Hindlimb muscle (tissue), 1 donor: ENCODE measurements at regions not wholly inside any gene's neighbourhood (a gene's known extent, or its start where the extent isn't known, plus 50 kb on each side); places are given as distances from the start of the nearest gene placed in this dataset.
"Not testable (repeated sequence)": the region's sequence is repeated elsewhere in the genome, so short reads cannot be mapped to it uniquely, and the experiment has no call there.

Source experiments
- DNase-seq: peaks from one replicate; pipeline ENCODE4 v3.0.0-alpha.2; 2013

- DNase-seq, result not testable (repeated sequence)
Measured at GRCh38 chr6:16039892-16040627, 88.8 kb upstream of the MYLIP start.

- DNase-seq, result no peak
Measured at GRCh38 chr6:16038938-16039337, 89.9 kb upstream of the MYLIP start.

- no peak for DNase-seq
Measured at GRCh38 chr6:16035488-16036080, 93.3 kb upstream of the MYLIP start.

DNA sequence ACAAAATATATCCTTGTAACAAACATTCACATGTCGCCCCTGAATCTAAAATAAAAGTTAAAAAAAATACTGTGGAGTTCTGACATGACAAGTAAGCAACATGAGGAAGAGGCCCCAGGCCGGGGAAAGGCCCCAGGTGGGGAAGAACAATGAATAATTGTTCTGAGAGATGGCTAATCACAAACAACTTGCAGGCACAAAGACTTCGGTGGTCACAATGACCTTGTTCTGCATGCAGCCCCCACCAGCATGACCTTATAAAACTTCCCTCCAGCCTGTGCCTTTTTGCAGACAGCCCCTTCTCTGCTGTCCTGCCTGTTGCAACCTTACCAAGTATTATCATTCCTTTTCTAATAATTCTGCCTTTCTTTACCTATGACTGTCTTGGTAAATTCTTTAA, 95.7 kb upstream of the MYLIP start:
- no peak for DNase-seq

GRCh38 chr6:16031278-16031981, 97.5 kb upstream of the MYLIP start:
- DNase-seq, result no peak

DNA sequence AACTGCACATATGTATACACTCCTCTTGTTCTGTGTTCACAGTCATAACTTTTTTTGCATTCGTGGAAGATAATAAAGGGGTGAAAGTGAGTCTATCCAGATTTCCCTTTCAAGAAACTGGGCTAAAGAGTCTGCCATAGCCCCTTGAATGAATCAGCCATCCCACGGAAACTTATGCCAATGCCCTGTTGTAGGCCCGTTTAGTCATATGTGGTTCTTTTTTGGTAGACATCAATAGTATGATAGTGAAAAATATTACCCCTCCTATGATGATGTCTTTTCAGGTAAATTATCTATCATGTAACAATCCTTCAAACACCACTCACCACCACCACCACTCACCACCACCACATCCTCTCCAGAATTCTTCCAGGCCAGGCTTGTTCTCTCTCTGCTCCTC, 99.9 kb upstream of the MYLIP start:
- no peak for DNase-seq

- no peak for DNase-seq
Measured at GRCh38 chr6:16020259-16020658, 108.6 kb upstream of the MYLIP start.

DNA sequence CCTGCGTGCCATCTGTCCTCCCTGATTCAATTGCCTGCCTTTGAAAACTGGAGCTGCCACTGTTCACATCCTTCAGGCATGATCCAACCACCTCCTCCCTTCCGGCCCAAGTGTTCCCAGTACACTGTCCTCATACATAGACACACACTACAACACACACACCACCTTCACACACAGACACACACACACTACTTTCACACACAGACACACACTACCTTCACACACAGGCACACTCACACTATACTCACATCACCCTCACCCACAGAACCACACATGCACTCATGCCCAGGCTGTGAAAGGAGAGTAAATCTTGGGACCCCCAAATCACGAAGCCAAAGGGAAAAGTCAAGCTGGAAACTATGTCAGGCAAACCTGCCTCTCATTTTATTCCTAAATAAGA, 109.4 kb upstream of the MYLIP start:
- no peak for DNase-seq

DNA sequence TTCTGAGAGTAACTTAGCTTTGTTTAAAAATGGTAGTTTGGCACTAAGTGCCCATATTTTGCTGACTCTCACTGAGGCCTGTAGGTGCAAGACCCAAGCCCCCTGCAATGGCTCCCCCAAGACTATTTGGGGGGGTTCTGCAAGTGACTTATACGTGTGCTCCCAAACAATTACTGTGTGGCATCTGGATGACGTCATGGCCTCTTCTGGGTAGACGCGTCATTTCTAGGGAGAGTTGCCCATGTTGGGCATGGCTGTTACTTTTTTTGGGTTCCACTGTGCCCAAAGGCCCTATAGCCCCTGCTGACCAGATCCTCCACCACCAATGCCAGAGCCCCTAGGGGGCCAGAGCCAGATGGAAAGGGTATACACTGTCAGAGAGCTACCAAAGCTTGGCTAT, 110.3 kb upstream of the MYLIP start:
- DNase-seq, result no peak

- DNase-seq, result not testable (repeated sequence)
Measured at GRCh38 chr6:16014325-16014724, 114.6 kb upstream of the MYLIP start.

DNA sequence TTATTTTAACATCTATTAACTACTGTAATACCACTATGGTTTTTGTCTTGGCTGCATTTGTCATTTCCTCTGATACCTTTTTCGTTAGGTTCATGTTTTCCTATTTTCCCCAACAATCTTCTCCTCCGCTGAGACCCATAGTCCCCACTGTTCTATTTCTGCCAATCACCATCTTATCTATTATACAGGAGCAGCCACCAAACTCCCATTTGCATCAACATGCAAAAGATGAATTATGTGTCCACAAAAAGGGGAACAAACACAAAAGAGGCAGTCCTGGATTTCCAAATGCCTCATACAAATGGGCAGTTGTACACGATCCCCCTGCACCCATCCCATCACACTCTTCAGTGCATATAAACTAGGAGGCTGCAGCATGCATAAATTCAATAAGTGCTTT, 121.7 kb upstream of the MYLIP start:
- DNase-seq, result no peak

DNA sequence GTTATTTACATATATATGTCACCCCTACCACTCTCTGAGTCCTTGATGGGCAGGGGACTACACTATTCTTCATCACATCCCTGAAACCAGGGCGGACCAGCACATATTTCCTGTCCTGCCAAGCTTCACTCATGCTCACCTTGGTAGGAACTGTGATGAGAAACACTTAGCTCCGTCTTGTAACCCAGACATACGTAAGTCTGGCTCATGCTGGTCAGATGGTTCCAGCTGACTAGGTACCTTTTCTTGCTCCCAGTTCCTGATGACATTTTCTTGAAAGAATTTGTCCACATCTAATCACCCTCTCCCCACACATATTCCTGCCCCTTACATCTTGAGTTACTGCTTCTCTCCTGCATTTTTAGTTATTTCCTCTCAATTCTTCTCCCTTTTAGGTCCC, 122.2 kb upstream of the MYLIP start:
- no peak for DNase-seq

DNA sequence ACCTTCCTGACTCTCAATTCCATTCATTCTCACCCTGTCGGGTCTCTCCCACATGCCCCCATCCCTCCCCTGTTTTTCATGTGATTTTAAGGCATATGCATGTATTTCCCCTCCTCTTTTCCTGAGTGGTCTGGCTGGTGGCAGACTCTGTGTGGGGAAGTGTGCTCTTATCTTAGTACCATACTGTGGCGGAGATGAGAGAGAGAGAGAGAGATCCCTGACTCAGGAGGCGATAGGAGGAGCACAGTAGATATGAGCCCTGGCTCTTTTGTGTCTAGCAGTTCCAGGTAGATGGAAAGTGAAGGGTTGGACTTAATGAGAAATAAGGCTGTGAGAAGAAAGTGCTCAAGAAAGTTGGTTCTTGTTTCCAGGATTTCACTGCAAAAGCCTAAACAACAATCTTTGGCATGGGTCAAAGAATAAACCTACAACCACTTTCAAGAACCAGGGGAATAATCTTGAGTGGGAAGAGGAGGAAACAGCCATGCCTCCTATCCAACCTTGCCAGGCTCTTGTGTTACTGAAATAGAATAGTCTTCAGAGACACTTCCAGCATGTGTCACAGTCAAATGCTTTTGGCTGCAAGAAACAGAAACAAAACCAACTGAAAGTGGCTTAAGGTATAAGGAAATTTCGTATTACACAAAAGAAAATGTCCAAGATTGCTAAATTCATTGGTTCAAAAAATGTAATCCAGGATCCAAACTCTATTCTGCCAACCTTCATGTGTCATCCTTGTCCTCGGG, 123.8 kb upstream of the MYLIP start:
- DNase-seq, result no peak

GRCh38 chr6:16003197-16003491, 125.7 kb upstream of the MYLIP start:
- no peak for DNase-seq

- no peak for DNase-seq
Measured at GRCh38 chr6:16002332-16003196, 126.3 kb upstream of the MYLIP start.

DNA sequence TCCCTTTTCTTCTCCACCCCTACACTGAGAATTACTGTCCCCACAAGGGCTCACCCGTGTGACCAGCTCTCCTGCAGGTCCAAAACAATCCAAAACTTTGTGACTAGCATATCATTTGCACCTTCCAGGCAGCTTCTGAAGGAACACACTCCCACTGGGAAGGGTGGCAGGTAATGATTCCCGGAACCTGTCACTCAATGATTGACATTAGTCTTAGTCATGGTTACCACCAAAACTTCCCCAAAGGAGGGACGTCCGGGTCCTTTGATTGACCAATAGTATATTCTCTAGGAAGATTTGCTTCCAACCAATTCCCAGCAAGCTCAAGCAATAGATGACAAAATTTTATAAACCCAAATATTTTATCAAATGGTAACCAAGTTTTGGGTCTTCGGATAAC, 127.7 kb upstream of the MYLIP start:
- DNase-seq, result no peak

DNA sequence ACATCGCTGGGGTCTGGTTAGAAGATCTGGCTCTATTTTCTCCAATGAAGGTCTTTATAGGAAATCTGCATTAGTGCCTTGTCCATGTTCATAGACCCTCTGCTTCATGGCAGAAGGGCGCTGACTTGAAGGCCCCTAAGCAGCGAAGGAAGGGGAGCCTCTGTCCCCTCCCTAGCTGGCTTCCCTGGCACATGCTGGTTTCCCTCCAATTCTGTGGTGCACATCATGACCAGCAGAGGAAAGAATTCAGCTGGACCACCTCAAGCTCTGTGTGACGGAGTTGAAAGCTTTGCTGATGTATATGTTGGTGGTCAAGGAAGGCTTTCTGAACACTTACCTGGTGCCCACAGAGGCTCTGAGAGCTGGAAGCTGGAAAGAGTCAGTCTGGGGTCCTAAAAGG, 129.7 kb upstream of the MYLIP start:
- no peak for DNase-seq

GRCh38 chr6:15997586-15998388, 131.1 kb upstream of the MYLIP start:
- no peak for DNase-seq

- DNase-seq, result no peak
Measured at GRCh38 chr6:15996030-15996429, 132.9 kb upstream of the MYLIP start.

DNA sequence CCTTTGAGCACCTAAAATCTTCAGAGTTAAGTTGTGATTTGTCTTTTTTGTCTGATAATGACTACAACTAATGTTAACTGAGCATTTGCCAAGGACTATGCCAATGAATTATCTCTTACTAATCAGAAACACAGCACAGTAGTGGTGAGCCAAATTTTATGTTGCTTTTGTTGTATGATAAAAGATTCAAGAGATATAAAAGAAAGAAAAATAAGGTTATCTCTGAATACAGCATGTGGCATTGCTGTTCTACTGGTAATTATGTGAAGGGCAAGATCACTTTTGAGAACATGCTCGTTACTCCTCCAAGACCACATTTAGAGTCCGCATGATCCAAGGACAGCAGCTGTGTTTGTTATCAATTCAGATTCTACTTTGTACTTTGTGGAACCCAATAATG, 133.4 kb upstream of the MYLIP start:
- DNase-seq, result no peak

- DNase-seq, result no peak
Measured at GRCh38 chr6:15994814-15995459, 133.9 kb upstream of the MYLIP start.
